ENCODE measurements at regions not wholly inside any gene's neighbourhood (a gene's known extent, or its start where the extent isn't known, plus 50 kb on each side); places are given as distances from the start of the nearest gene placed in this dataset.

DNA sequence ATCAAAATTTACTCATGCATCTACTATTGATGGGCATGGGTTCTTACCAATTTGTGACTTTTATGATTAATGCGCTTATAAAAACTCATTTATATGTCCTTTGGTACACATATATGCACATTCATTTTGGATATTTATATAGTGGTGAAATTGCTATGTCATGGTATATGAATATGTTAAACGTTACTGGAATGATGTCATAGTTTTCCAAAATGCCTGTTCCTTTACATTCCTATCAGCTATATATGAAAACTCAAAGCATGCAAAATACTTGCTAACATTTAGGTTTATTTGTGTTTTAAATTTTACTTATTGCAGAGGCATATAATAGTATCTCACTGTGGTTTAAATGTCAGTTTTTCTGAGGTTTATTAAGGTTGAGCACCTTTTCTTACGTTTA is 1403.1 kb downstream of the HACE1 start:
- Histone ChIP-seq H3K27me3 (replicated peaks in 1 of 2; ENCODE audit: control insufficient read depth in 2 of 2, insufficient read depth in 2 of 2, low read length in 1 of 2) (no peaks in the 10 kb centered on the region), H3K79me2 (ENCODE audit: control insufficient read depth, insufficient read depth, low read length) (no peaks in the 10 kb centered on the region), H3K4me2 (ENCODE audit: control insufficient read depth, insufficient read depth) (no peak overlapping the region), H3K4me3 (no peak overlapping the region), H3K4me1 (ENCODE audit: control insufficient read depth, insufficient read depth, low read length) (no peaks in the 10 kb centered on the region), H4K20me1 (ENCODE audit: control insufficient read depth, insufficient read depth) (no peaks in the 10 kb centered on the region), H3K36me3 (ENCODE audit: control insufficient read depth in 2 of 2, insufficient read depth in 2 of 2, low read length in 1 of 2) (no peaks in the 10 kb centered on the region), H2AFZ (ENCODE audit: control insufficient read depth, low read depth, low read length) (no peak overlapping the region), H3K9ac (ENCODE audit: control insufficient read depth, insufficient read depth, low read length) (no peak overlapping the region), H3K9me3 (replicated peaks; ENCODE audit: control insufficient read depth, insufficient read depth, low read length) (no peaks in the 10 kb centered on the region), H3K27ac (ENCODE audit: control insufficient read depth, insufficient read depth) (no peak overlapping the region)
- FAIRE-seq (no peak), ATAC-seq (no peak), DNase-seq (ENCODE audit: low read depth, low spot score) (no peak)
- intact Hi-C loops (cut with micrococcal nuclease; ENCODE audit: unreplicated experiment) (no loop called here), in situ Hi-C loops (cut with MboI) (no loop called here)
- ChIA-PET CTCF (no interaction called here), SMC1A (ENCODE audit: uncharacterized antibody, unreplicated experiment) (no interaction called here), POLR2A (no interaction called here), RAD21 (ENCODE audit: unreplicated experiment) (no interaction called here)
- TF ChIP-seq SMAD1 (IDR thresholded peaks at IDR 0.05; ENCODE audit: low read depth, partially characterized antibody) (no peak), EGR1 (IDR thresholded peaks at IDR 0.05; ENCODE audit: borderline replicate concordance in 1 of 2, low read depth in 2 of 2, low read length in 2 of 2) (no peak), NKRF (conservative IDR thresholded peaks at IDR 0.05) (no peak), SRF (IDR thresholded peaks at IDR 0.05; ENCODE audit: low read depth in 2 of 2, low read length in 2 of 2) (no peak), TBL1XR1 (IDR thresholded peaks at IDR 0.05; ENCODE audit: low read depth, low read length) (no peak), TAF1 (IDR thresholded peaks at IDR 0.05; ENCODE audit: borderline replicate concordance, low read depth, low read length) (no peak), KLF5 (IDR thresholded peaks at IDR 0.05; ENCODE audit: partially characterized antibody) (no peak)
- 66% methylated on average over 3 of the region's 3 CpGs for WGBS (ENCODE audit: insufficient coverage, insufficient replicate concordance, low lambda C conversion rate, missing lambda C conversion rate)
- BruUV-seq (replicated peaks), result no TSS peak

DNA sequence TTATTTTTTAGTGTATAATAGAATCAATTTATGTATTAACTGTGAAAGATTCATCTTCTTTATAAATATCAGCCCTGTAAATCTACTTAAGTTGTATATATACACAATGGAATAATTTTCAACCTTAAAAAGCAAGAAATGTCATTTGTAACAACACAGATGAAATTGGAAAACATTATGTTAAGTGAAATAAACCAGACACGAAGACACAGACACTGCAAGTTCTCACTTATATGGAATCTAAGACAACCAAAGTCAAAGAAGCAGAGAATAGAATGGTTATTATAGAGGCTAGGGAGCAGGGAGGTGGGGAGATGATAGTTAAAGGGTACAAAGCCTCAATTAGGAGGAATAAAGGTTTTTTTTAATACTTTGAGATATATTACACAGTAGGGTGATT is 1404.4 kb downstream of the HACE1 start:
- intact Hi-C loops (cut with micrococcal nuclease; ENCODE audit: unreplicated experiment), result no loop called here
- SMC1A ChIA-PET (ENCODE audit: uncharacterized antibody, unreplicated experiment), result no interaction called here
- TF ChIP-seq USF2 (IDR thresholded peaks at IDR 0.05; ENCODE audit: borderline replicate concordance, low read depth, low read length), result no peak
- TF ChIP-seq EED (IDR thresholded peaks at IDR 0.05; ENCODE audit: low read depth), result no peak
- TF ChIP-seq SRF (IDR thresholded peaks at IDR 0.05; ENCODE audit: low read depth in 2 of 2, low read length in 2 of 2), result no peak
- no peak for TF ChIP-seq MEF2B (IDR thresholded peaks at IDR 0.05; ENCODE audit: partially characterized antibody, poor library complexity, severe bottlenecking)
- TF ChIP-seq SMC3 (IDR thresholded peaks at IDR 0.05; ENCODE audit: borderline replicate concordance, low read length), result no peak
- TF ChIP-seq ZBTB4 (CRISPR knock-in tag; IDR thresholded peaks at IDR 0.05), result no peak

More for the DNA sequence above, 1404.4 kb downstream of the HACE1 start:
- Histone ChIP-seq H3K27ac (ENCODE audit: control insufficient read depth, insufficient read depth) (no peak overlapping the region), H3K4me3 (no peak overlapping the region), H2AFZ (ENCODE audit: control insufficient read depth, low read depth, low read length) (no peak overlapping the region), H3K9ac (ENCODE audit: control insufficient read depth, insufficient read depth, low read length) (no peak overlapping the region), H3K9me3 (replicated peaks; ENCODE audit: control insufficient read depth, insufficient read depth, low read length) (no peaks in the 10 kb centered on the region), H3K36me3 (ENCODE audit: control insufficient read depth in 2 of 2, insufficient read depth in 2 of 2, low read length in 1 of 2) (no peaks in the 10 kb centered on the region), H3K4me1 (ENCODE audit: control insufficient read depth, insufficient read depth, low read length) (no peaks in the 10 kb centered on the region), H3K79me2 (ENCODE audit: control insufficient read depth, insufficient read depth, low read length) (no peaks in the 10 kb centered on the region), H3K27me3 (replicated peaks in 1 of 2; ENCODE audit: control insufficient read depth in 2 of 2, insufficient read depth in 2 of 2, low read length in 1 of 2) (no peaks in the 10 kb centered on the region), H3K4me2 (ENCODE audit: control insufficient read depth, insufficient read depth) (no peak overlapping the region), H4K20me1 (ENCODE audit: control insufficient read depth, insufficient read depth) (no peaks in the 10 kb centered on the region)
- WGBS (ENCODE audit: insufficient coverage, insufficient replicate concordance, low lambda C conversion rate, missing lambda C conversion rate), result 20% methylated on average over 1 of the region's 1 CpG
- no peak for FAIRE-seq
- no peak for ATAC-seq
- in situ Hi-C loops (cut with MboI), result no loop called here
- ChIA-PET RAD21 (ENCODE audit: unreplicated experiment) (no interaction called here), CTCF (no interaction called here), POLR2A (no interaction called here)
- no peak for DNase-seq (ENCODE audit: low read depth, low spot score)
- no TSS peak for BruUV-seq (replicated peaks)
